NCI-H82 treated with DMSO at 0.1 percent for 48 hours (cell line): ENCODE measurements at regions not wholly inside any gene's neighbourhood (a gene's known extent, or its start where the extent isn't known, plus 50 kb on each side); places are given as distances from the start of the nearest gene placed in this dataset.
"Not testable (repeated sequence)": the region's sequence is repeated elsewhere in the genome, so short reads cannot be mapped to it uniquely, and the experiment has no call there.

Source experiments
- DNase-seq: peaks from one replicate; lab custom pipeline; 2025; ENCODE audit not compliant: unreplicated experiment; lab: John Stamatoyannopoulos, UW

DNA sequence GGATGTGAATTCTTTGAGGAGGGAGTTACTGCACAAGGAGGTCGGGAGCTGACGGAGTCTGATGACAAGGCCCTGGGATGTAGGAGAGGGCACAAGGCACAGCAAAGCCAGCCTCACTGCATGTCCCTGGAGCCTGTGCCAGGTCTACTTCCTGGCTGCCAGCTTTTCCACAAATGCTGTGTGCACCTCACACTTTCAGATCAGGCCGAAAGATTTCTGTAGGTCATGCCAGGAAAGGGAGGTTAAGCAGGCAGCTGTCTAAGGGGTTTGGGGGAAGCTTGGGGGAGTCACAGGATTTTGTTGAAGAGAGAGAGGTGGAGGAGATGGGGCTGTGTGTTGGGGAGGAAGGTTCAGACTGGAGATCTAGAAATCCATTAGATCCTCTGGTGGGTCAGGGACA is 792.5 kb downstream of the KCNJ18 start:
- no peak for DNase-seq

DNA sequence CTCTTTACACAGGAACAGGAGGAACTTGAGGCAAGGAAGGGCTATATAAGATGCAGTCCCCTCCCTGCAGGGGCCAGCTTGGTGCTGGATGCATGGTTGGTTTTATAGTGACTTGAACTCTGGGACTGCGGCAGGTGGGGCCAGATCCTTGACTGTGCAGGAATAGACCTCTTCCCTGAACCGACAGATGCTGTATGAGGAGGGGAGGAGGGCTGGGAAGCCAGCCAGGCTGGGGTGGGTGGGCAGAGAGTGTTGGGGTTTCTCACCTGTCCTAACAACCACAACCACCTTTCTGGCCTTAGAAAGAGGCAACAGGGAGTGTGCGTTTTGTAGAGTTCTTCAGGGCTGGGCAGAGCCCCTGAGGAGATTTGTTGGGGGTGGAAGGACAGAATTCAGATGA is 798.1 kb downstream of the KCNJ18 start:
- DNase-seq: no peak

DNA sequence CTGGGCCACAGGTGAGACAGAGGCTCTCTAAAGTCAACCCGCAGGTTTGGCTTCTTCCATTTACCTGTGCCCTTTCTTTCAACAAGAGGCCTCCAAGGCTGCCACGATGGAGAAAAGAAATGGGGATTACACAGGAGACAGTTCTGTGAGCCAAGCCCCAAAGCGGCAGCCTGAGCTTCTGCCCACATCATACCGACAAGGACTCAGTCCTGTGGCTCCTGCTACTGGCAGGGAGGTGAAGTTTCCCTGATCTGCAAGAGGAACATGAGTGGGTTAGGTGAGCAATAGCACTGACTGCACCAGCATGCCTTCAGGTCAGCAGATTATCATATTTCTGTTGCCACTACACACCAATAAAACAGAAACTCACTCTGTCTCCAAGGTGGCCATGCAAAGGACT is 800.0 kb downstream of the KCNJ18 start:
- DNase-seq: no peak

DNA sequence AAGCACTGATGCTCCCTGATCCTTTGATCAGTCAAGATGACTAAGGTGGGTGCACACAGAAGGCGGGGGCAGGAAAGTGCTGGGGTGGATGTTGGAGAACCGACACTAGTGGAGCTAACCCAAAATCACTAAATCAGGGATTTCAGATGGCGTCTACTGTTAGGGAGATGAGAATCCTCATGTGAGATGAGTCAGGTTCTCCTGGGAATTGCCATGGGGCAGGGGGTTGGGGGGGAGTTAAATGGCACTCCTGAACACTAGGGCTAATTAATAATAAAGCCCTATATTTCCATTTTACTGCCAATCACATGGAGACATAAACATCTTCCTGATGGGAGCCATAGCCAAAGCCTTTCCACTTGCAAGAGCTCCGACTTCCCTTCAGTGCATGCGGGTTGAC is 804.1 kb downstream of the KCNJ18 start:
- DNase-seq: no peak

DNA sequence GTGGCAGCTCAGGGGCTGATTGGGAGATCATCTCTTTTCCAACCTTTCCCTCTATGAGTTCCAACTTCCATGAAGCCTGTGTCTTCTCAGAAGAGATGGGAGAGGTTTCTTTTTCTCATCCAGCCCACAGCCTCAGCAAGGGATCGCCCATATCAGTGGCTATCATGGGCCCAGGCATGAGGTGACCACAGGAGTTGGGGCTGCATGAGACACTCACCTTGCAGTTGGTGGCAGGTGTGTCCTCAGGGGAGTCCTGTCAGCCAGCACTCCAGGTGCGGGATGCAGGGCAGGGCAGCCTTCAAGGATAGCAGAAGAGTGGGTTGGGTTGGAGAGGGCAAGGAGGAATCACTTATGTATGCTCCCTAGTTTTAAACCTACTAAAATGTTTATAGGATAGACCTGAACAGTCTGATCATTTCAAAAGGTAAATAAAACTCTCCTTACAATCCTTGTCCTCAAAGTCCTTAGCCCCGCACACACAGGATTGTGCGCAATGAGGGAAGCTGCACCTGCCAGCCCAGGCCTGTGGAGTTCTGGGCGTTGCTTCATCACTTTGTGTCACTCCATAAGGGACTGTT is 811.1 kb downstream of the KCNJ18 start:
- no peak for DNase-seq

DNA sequence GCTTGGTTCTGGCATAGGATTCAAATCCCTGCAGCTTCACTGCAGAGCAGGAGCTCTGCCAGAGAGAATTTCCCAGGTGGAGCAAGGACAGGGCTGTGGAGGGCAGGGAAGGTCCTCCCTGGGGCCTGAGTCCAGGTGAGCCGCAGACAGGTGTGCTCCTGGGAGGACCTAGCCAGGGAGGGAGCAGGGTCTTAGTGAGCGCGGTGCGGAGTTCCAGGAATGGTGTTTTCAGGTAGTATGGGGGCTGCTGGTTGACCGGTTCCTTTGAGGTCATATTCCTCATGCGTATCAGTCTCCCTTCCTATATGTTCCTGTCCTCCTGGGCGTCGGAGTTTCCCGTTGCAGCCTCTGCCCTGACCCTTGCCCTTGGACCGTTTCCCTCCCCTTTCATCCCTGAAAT is 813.3 kb downstream of the KCNJ18 start:
- no peak for DNase-seq

DNA sequence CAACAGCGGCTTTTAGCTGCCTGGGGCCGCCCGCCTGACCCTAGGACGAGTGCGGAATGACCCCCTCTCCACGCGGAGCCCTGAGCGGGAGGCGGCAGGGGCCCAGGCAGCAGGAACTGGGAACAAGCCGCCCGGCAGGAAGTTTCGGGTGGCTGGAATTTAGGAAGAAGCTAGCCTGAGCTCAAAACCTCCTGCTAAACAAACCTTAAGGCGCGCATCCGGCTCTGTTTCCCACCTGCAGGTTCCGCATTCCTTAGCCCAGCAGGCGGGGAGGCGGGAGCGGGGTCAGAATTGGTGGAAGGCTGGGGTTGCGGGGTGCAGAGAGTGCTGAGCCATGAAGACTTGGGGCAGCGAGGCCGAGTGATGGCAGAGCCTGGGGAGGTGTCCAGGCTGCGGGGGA is 813.9 kb downstream of the KCNJ18 start:
- DNase-seq: no peak

DNA sequence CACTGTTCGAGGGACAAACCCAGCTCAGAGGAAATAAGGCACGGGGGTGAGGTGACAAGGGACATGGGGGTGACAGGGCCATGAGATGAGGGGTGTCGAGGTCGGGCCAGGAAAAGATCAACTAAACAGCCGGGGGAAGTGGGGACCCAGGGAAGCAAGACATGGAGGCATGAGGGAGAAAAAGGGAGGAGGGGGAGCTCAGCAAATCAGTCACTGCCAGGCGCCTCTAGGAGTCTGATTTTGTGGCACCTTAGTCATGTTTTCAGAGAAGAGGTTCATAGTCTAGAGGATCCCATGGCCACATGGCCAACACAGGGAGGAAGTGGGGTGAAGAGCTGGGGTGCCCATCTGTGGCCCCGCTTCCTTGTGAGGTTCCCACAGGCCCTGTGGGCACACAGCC is 814.5 kb downstream of the KCNJ18 start:
- no peak for DNase-seq

DNA sequence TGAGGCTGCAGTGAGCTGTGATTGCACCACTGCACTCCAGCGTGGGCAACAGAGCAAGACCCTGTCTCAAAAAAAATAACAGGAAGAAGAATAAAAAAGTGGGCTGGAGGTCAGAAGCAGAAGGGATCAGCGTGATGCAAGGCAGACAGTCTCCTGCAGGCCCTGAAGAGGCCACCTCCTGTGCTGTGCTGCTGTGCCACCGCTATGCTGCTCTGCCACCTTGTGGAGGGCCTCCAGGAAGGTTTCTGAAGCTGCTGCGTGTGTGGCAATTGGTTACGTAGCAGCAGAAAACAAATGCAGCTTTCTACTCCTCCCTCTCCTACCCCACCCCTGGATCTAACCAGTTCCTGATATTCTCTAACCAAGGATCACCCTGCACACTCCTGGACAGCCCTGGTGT is 815.5 kb downstream of the KCNJ18 start:
- DNase-seq: no peak

DNA sequence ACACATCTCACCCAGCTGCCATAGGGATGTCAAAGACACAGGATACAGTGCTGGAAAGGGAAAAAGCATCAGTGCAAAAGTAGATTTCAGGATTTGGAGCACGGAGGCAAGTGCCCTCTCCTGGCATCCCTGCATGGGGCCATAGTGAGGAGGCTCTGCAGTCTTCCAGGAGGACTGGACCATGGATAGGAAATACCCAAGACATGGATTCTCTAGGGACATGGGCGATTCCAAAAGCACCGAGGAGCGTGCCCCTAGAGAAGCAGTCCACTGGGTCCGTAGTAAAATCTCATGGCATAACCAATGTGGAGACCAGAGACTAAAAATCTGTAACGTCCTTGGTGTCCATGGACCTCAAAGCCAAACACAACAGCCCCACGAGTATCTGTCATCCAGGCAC is 818.2 kb downstream of the KCNJ18 start:
- DNase-seq: no peak

DNA sequence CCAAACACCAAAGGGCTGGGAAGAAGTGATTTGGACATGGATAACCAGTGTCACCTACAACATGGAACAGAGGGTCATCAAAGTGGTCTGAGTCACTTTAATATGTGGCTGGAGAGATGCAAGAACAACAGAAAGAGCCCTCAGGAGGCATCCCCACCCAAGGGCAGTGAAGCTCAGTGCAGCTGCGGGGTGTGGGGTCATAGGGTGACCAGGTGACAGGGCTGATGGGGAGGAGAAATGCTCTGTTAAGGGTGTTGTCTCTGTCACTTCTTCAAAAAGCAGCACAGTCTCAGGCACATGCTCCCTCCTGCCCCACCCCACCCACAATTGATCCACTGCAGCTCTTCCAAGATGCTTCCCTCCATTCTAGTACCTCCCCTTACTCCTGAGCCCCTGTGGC is 819.1 kb downstream of the KCNJ18 start:
- no peak for DNase-seq

DNA sequence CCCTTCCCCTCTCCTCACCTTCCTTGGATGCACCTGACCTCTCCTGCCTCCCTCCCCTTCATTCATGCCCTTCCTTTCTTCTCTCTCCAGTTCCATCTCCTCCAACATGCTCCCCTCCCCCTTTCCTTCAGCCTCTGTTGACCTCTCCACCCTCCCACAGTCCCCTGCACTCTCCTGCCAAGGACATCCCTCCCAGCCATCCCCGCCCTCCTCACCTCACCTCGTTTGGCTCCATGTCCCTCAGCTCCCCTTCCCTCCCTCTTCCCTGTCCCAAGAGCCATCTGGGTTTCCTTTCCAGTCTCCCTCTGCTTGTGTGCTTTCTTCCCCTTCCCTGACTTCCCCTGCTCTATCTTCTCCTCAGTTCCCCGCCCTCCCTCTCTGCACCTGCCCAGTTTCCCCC is 819.7 kb downstream of the KCNJ18 start:
- no peak for DNase-seq

DNA sequence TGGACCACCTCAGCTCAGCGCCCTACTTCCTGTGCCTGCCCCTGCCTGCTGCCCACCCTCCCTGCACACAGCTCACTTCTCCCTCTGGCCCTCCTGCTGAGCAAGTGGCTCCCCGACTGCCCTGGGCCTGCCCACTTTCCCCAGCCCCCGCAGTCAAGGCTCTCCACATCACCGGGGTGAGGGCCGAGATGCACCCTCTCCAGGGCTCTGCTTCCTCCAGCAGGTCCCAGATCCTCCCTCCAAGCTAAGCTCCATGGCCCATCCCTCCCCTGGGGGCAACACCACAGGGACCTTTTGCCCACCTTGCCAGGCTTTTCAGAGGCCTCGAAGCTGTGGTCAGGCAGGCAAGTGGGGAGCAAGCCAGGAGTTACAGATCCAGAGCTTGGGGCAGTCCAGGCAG is 820.2 kb downstream of the KCNJ18 start:
- no peak for DNase-seq

DNA sequence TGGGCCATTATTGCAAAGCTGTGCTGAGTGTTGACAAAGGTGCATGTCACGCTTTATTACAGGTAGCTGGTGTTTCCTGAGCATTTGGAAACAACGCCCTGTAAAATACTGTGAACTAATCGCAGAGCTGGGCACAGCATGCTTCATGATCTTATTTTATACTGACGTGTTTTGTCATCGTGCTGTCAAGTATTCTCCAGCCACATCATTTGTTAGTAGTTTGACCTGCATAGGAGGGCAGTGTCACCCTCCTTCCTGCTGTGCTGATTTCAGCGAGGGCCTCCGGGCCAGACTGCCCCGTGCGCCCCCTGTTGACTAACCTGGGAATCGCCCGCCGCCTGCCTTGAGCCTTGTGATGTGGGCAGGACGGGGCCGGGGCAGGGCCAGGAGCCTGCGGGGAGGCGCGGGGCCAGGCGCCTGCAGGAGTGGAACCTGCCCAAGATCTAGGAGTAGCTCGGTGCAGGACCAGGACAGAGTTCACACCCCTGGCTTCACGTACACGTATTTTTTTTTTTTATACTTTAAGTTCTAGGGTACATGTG is 820.7 kb downstream of the KCNJ18 start:
- DNase-seq: no peak

DNA sequence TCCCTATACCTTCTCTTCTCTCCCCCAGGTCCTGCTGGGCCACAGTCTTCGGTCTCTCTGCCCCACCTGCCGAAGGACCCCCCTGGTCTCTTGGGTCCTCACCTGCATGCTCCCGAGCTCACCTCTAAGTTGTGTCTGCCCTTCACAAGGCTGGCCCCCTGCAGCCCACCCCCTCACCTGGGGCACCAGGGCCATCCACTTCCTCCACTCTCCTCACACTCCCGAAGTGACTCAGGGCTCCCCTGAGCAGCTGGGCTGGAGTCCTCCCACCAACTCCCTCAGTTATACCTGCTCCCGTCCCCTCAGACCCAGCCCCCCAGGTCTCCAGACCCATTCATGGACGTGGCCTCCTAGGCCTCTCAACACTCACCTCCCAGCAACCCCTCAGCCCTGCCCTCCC is 822.0 kb downstream of the KCNJ18 start:
- DNase-seq: no peak

DNA sequence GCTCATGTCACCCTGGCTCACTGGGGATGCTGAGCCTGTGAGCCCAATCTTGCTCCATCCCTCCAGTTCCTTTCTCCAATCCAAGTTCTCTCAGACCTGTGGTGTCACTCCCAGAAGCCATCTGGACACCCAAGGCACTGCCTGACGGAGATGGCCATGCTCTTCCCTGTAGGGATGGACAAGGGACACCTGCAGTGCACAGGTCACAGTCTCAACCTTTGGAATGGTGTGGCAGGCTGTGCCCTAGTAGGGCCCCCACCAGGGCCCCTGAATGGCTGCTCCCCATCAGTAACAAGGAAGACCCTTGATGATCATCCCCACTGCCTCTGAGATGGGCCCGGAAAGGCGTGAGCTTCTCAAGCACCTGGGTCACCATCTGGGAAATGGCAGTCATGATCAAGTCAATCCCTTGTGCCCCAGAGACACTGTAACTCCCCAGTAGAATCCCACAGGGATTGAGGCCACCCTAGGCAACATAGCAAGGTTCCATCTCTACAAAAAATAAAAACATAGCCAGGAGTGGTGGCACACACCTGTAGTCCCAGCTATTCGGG is 822.5 kb downstream of the KCNJ18 start:
- DNase-seq: no peak

DNA sequence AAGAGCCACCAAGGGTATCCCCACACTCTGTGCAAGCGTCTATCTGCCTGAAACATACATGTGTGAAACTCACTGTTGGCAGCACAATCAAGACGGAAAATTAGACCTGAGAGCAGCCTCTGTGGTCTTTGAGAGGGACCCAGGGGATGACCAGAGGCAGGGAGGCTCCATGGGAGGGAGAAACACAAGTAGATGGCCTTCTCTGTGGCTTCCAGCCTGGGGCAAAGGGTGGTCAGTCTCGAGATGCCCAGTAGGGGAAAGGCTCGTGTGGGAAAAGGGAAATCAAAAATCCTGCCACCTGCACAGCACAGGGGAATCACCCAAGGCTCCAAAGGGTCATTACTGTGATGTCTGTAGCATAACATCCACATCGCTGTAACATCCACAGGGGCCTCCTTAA is 823.3 kb downstream of the KCNJ18 start:
- DNase-seq: no peak

DNA sequence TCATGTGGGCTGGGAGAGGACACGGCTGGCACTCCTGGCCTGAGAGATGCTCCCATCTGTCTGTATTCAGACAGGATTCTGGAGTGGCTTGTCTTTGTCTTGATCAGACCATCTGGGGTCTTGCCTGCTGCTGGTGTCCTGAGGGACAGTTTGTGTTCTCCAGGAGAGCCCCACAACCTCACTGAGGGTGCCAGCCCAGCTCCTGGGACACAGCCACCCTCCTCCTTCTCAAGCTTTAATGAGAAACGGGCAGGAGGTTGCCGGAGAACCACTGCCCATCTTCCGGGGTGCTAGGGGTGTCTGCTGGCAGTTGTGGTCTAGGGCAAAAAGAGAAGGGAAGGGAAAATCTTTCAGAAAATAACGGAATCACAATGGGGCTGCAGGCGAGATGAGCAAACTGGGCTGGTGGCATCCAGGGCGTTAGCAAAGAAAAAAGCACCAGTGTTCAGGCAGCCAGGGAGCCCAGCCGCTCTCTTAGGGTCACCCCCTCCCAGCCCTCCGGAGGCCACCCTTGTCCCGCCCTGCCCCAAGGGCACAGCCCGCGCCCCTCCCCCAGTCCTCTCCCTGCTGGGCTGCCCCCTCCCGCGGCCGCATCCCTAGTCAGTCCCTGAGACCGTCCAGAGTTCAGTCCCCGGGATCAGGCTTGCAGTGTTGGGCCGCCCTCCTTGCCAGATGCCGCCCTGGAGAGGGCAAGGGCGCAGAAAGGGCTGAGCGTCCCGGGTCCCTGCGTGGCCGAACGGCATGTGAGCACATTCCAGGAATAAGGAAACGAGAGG is 824.7 kb downstream of the KCNJ18 start:
- DNase-seq: no peak

DNA sequence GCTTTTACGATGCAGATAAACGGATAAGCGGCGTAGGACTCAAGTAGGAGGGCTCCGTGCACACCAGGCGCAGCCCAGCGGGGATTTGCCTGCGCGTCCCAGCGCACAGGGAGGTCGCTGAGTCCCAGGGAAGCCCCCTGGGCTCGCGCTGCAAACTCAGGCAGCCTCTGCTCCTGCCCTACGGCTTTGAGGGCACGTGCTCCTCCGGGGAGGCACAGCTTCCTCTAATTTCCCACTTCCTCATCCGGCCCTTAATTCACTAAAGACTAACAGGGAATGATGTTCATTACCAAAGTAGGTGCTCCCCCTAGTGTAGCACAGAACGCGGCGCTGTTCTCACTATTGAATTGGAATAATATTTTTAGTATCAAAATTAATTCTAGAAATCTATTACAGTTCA is 825.4 kb downstream of the KCNJ18 start:
- DNase-seq: no peak

DNA sequence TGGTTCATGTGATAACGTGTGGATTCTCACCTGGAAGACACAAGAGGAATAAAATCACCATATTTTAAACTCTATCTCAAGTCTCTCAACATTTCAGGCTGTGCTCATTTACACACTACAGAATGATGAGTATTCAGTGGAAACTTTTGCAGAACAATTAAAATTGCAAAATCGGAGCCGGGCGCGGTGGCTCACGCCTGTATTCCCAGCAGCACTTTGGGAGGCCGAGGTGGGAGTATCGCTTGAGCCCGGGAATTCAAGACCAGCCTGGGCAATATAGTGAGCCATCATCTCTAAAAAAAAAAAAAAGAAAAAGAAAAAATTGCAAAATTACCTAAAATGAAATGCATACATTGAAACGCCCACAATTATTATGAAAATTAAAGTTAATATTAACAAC is 825.9 kb downstream of the KCNJ18 start:
- no peak for DNase-seq

DNA sequence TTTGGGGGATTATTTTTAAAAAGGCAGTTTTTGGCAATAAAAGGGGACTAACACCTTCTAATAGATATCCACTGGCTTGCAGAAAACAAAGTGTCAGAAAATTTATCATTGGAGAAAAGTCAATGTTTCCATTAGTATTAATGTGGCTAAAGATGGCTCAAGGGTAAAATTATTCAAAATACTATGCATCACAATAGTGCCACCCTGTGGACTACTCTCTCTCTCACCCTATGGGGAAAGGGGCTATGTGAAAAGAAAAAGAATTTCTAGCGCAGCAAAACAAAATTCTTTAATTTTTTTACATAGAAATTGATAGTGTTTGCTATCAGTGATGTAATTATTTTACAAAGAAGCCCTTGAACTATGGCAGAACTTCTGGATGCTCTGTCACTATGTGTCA is 856.5 kb downstream of the KCNJ18 start:
- not testable (repeated sequence) for DNase-seq

DNA sequence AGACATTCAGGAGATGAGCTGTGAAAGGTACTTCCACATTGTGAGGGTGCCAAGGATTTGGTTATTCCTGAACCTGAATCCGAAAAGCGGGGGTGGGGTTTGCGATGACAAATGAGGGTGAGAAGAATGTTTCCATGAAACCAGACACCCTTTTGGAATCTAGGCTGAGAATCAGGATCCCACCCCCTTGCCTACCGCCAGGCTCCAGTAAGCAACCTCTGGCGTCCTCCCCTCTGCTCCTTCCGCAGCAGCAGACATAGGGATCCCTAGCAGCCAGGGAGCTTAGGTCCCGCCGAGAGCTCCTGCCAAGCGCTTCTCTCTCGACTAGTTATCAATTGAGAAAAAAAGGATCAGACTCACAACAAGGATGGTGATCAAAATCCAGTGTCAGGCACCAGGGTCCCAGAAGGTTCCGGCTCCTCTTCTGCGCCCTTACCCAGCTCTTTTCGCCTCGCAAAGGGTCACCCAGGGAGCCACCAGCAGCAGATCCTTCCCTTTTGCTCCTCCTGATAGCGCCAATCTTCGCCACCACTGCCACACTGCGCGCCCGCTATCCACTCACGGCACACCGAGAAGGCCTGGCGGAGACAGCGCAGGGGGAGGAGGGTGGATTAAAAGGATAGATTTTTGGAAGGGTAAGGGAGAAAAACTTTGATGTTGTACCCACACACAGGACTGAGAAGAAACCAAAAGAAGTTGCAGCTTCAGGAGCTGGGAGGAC is 859.5 kb downstream of the KCNJ18 start:
- not testable (repeated sequence) for DNase-seq
